ENCODE measurements at regions not wholly inside any gene's neighbourhood (a gene's known extent, or its start where the extent isn't known, plus 50 kb on each side); places are given as distances from the start of the nearest gene placed in this dataset.

DNA sequence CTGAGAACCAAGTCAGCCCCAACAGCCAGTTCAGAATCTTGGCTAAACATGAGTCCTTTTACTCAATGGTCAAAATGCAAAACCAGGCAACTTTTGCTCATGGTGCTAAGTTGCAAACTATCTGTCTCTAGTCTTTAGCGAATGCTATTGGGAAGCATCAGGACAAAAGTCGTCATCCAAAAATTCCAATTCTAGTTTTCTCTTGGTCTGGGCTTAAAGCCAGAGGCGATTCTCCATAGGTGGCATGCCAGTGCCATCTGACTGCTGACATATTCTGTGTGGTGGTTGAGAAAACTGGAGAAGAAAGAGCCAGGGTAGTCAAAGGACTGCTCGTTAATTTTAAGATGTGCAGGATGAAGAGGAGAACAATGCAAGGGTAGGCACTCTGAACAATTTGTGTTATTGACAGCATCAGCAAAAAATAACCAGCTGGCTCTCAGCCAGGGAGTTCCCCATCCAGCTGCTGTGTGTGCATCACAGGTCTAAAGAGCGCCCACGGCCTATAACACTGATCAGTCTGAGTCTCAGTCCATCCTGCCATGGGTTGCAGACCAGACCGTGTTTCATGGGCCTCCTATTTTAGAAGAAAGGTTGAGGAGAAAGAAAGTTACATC lies 313.6 kb downstream of the ALDH8A1 start:
- TF ChIP-seq, protein P1, sequence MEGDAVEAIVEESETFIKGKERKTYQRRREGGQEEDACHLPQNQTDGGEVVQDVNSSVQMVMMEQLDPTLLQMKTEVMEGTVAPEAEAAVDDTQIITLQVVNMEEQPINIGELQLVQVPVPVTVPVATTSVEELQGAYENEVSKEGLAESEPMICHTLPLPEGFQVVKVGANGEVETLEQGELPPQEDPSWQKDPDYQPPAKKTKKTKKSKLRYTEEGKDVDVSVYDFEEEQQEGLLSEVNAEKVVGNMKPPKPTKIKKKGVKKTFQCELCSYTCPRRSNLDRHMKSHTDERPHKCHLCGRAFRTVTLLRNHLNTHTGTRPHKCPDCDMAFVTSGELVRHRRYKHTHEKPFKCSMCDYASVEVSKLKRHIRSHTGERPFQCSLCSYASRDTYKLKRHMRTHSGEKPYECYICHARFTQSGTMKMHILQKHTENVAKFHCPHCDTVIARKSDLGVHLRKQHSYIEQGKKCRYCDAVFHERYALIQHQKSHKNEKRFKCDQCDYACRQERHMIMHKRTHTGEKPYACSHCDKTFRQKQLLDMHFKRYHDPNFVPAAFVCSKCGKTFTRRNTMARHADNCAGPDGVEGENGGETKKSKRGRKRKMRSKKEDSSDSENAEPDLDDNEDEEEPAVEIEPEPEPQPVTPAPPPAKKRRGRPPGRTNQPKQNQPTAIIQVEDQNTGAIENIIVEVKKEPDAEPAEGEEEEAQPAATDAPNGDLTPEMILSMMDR (IDR thresholded peaks at IDR 0.05): no peak
- no peak for TF ChIP-seq POLR2A (IDR thresholded peaks at IDR 0.05; ENCODE audit: low read depth)

Data from esophagus muscularis mucosa (tissue), 3 donors.